Thoracic aorta (tissue), 2 donors: ENCODE measurements at regions not wholly inside any gene's neighbourhood (a gene's known extent, or its start where the extent isn't known, plus 50 kb on each side); places are given as distances from the start of the nearest gene placed in this dataset.

Source experiments
- ATAC-seq: fragments of 150-250 bp; one replicate; pipeline ENCODE4 v1.8.0; 2017; ENCODE audit warnings: low read depth; ENCODE audit not compliant: insufficient number of reproducible peaks, low FRiP score
- DNase-seq: peaks from one replicate; pipeline ENCODE4 v3.0.0-alpha.2; 2020; ENCODE audit warnings: low spot score
- H3K27ac ChIP-seq, 2 donors: fragments of 200-600 bp; sonication (generic); 1 replicate in 1 of 2; 2 replicates in 1 of 2; pipeline ENCODE4 v1.5.1; 2016; ENCODE audit warnings: mild to moderate bottlenecking in 2 of 2, moderate library complexity in 2 of 2
- H3K27me3 ChIP-seq: fragments of 200-600 bp; sonication (generic); replicated peaks from 2 replicates; pipeline ENCODE4 v1.6.0; 2016; ENCODE audit warnings: mild to moderate bottlenecking; ENCODE audit not compliant: insufficient read depth
- H3K36me3 ChIP-seq: fragments of 200-600 bp; sonication (generic); one replicate; pipeline ENCODE4 v1.5.1; 2016
- H3K4me1 ChIP-seq, 2 donors: fragments of 200-600 bp; sonication (generic); 1 replicate in 1 of 2; 2 replicates in 1 of 2; pipeline versions ENCODE4 v1.5.1 to v1.6.0; 2016; ENCODE audit warnings: low read depth in 2 of 2, mild to moderate bottlenecking in 1 of 2; ENCODE audit not compliant: control insufficient read depth in 1 of 2
- H3K4me3 ChIP-seq: fragments of 200-600 bp; sonication (generic); 2 replicates; pipeline ENCODE4 v1.5.1; 2016; ENCODE audit warnings: mild to moderate bottlenecking
- H3K9me3 ChIP-seq: fragments of 200-600 bp; sonication (generic); 2 replicates; pipeline ENCODE4 v1.5.1; 2016
- CTCF ChIP-seq: fragments of 200-600 bp; sonication (generic); IDR thresholded peaks from one replicate; pipeline ENCODE4 v1.5.1; 2019; ENCODE audit warnings: antibody characterized with exemption

- Histone ChIP-seq H3K36me3 (no peaks in the 10 kb centered on the region), H3K27ac (no peak overlapping the region), H3K9me3 (no peaks in the 10 kb centered on the region), H3K27me3 (no peaks in the 10 kb centered on the region), H3K4me3 (no peak overlapping the region), H3K4me1 (no peaks in the 10 kb centered on the region)
- no peak for TF ChIP-seq CTCF
- ATAC-seq (no peak), DNase-seq (no peak)
These were observed 286.8 kb downstream of the NR2F1-AS1 start for GRCh38 chr5:93294199-93294598.

GRCh38 chr5:93289942-93290341 is 291.1 kb downstream of the NR2F1-AS1 start:
- no peaks in the 10 kb centered on the region for H3K36me3 ChIP-seq
- no peaks in the 10 kb centered on the region for H3K27me3 ChIP-seq
- no peak for TF ChIP-seq CTCF
- peaks cover 4% of the 10 kb centered on the region for H3K9me3 ChIP-seq
- no peak for DNase-seq
- no peaks in the 10 kb centered on the region for H3K4me1 ChIP-seq
- no peak overlapping the region for H3K27ac ChIP-seq
- no peak overlapping the region for H3K4me3 ChIP-seq
- ATAC-seq: no peak

- no peaks in the 10 kb centered on the region for H3K36me3 ChIP-seq
- no peak overlapping the region for H3K4me3 ChIP-seq
- no peak for TF ChIP-seq CTCF
- peaks cover 4% of the 10 kb centered on the region for H3K9me3 ChIP-seq
- no peaks in the 10 kb centered on the region for H3K27me3 ChIP-seq
- ATAC-seq (no peak), DNase-seq (no peak)
- H3K27ac ChIP-seq: no peak overlapping the region
- H3K4me1 ChIP-seq: no peaks in the 10 kb centered on the region
These were observed 295.6 kb downstream of the NR2F1-AS1 start for GRCh38 chr5:93285461-93285860.

GRCh38 chr5:93281980-93282772 is 298.8 kb downstream of the NR2F1-AS1 start:
- Histone ChIP-seq H3K4me3 (no peak overlapping the region), H3K4me1 (no peaks in the 10 kb centered on the region), H3K9me3 (no peaks in the 10 kb centered on the region), H3K27ac (no peak overlapping the region), H3K27me3 (no peaks in the 10 kb centered on the region), H3K36me3 (no peaks in the 10 kb centered on the region)
- DNase-seq (no peak), ATAC-seq (no peak)
- no peak for TF ChIP-seq CTCF

- Histone ChIP-seq H3K36me3 (no peaks in the 10 kb centered on the region), H3K27ac (no peak overlapping the region), H3K4me3 (no peak overlapping the region), H3K4me1 (no peaks in the 10 kb centered on the region), H3K27me3 (no peaks in the 10 kb centered on the region), H3K9me3 (no peaks in the 10 kb centered on the region)
- DNase-seq: no peak
- no peak for TF ChIP-seq CTCF
- ATAC-seq: no peak
These were observed 300.5 kb downstream of the NR2F1-AS1 start for GRCh38 chr5:93280518-93280917.
